ENCODE measurements at regions not wholly inside any gene's neighbourhood (a gene's known extent, or its start where the extent isn't known, plus 50 kb on each side); places are given as distances from the start of the nearest gene placed in this dataset.

DNA sequence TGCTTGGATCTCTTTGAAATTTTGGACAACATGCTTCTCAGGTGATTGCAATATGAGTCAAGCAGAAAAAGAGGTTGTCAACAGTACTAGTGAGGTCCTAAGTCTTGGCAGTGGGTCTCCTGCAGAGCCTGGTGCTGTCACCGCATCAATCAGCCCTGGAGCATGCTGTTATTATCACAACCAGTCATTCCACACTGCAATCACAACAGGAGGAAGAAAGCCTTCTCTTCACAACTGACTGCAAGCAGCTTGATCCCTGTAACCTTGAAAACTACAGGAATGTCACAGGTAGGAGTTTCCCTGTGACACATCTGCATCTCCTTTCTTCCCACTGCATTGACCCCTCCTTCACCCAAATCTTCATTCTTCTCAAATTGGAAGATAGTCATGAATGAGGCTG lies 451.1 kb upstream of the ATP11B start:
- TF ChIP-seq, protein P1, sequence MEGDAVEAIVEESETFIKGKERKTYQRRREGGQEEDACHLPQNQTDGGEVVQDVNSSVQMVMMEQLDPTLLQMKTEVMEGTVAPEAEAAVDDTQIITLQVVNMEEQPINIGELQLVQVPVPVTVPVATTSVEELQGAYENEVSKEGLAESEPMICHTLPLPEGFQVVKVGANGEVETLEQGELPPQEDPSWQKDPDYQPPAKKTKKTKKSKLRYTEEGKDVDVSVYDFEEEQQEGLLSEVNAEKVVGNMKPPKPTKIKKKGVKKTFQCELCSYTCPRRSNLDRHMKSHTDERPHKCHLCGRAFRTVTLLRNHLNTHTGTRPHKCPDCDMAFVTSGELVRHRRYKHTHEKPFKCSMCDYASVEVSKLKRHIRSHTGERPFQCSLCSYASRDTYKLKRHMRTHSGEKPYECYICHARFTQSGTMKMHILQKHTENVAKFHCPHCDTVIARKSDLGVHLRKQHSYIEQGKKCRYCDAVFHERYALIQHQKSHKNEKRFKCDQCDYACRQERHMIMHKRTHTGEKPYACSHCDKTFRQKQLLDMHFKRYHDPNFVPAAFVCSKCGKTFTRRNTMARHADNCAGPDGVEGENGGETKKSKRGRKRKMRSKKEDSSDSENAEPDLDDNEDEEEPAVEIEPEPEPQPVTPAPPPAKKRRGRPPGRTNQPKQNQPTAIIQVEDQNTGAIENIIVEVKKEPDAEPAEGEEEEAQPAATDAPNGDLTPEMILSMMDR (IDR thresholded peaks at IDR 0.05), result no peak
- no peak for TF ChIP-seq POLR2A (IDR thresholded peaks at IDR 0.05)

All from testis (tissue), 2 donors.